IMR-90 (cell line): ENCODE measurements at regions not wholly inside any gene's neighbourhood (a gene's known extent, or its start where the extent isn't known, plus 50 kb on each side); places are given as distances from the start of the nearest gene placed in this dataset.

Experiments
- ATAC-seq: fragments of 200-7000 bp; cut with Tn5 transposase; 2 replicates; pipeline ENCODE4 v1.9.1; 2020; ENCODE audit warnings: low read depth, mild to moderate bottlenecking, moderate library complexity
- BruUV-seq: library from RNA; stranded (reverse); fragments of 400-500 nt; replicated peaks from 2 replicates; lab custom pipeline; 2021; lab: Mats Ljungman, UMichigan
- CTCF ChIA-PET: fragments of 300-600 bp; formaldehyde crosslinking; extraction: SDS; loops from one replicate; lab custom pipeline; 2021; ENCODE audit warnings: antibody characterized with exemption; lab: Yijun Ruan, JAX
- POLR2A ChIA-PET: fragments of 300-600 bp; sonication (Branson Sonifier 250); formaldehyde crosslinking; loops from one replicate; lab custom pipeline; 2022; ENCODE audit warnings: antibody characterized with exemption; ENCODE audit not compliant: unreplicated experiment; lab: Charles Lee
- DNase-seq: peaks from one replicate; pipeline ENCODE4 v3.0.0; 2013
- H2AFZ ChIP-seq: replicated peaks from 2 replicates; pipeline ENCODE3; 2013; ENCODE audit warnings: low read length, mild to moderate bottlenecking; ENCODE audit not compliant: poor library complexity
- H2AK5ac ChIP-seq: 2 replicates; pipeline ENCODE4 v1.6.1; 2013; ENCODE audit warnings: low read depth, low read length, inconsistent platforms
- H2AK9ac ChIP-seq: replicated peaks from 2 replicates; pipeline ENCODE3; 2013; ENCODE audit warnings: mild to moderate bottlenecking, low read depth, low read length, moderate library complexity; ENCODE audit not compliant: poor library complexity
- H2BK120ac ChIP-seq: 2 replicates; pipeline ENCODE4 v1.6.1; 2013; ENCODE audit warnings: low read depth, low read length, inconsistent platforms
- H2BK15ac ChIP-seq: 3 replicates; pipeline ENCODE4 v1.6.1; 2013; ENCODE audit warnings: low read depth, low read length, inconsistent platforms
- H2BK20ac ChIP-seq: 2 replicates; pipeline ENCODE4 v1.6.1; 2013; ENCODE audit warnings: low read depth, mild to moderate bottlenecking, inconsistent platforms, low read length, moderate library complexity
- H2BK5ac ChIP-seq: 2 replicates; pipeline ENCODE4 v1.6.1; 2013; ENCODE audit warnings: mild to moderate bottlenecking, low read depth, low read length, inconsistent platforms; ENCODE audit not compliant: poor library complexity, severe bottlenecking
- H3K14ac ChIP-seq: replicated peaks from 2 replicates; pipeline ENCODE4 v1.6.1; 2013; ENCODE audit warnings: low read depth, low read length, inconsistent platforms
- H3K18ac ChIP-seq: 2 replicates; pipeline ENCODE4 v1.6.1; 2013; ENCODE audit warnings: low read depth, low read length, control low read depth
- H3K23ac ChIP-seq: 2 replicates; pipeline ENCODE4 v1.6.1; 2013; ENCODE audit warnings: low read depth, low read length, inconsistent platforms
- H3K27ac ChIP-seq: 2 replicates; pipeline ENCODE4 v1.5.1; 2013; ENCODE audit warnings: mild to moderate bottlenecking, control low read depth, low read length; ENCODE audit not compliant: insufficient read depth
- H3K27me3 ChIP-seq: 2 replicates; pipeline ENCODE4 v1.6.1; 2013; ENCODE audit warnings: low read length; ENCODE audit not compliant: control insufficient read depth, insufficient read depth
- H3K36me3 ChIP-seq: 2 replicates; pipeline ENCODE4 v1.6.1; 2013; ENCODE audit warnings: low read length, mixed read lengths; ENCODE audit not compliant: control insufficient read depth, insufficient read depth
- H3K4ac ChIP-seq: 2 replicates; pipeline ENCODE4 v1.6.1; 2013; ENCODE audit warnings: low read depth, low read length, inconsistent platforms
- H3K4me1 ChIP-seq: 2 replicates; pipeline ENCODE4 v1.6.1; 2013; ENCODE audit warnings: low read length, mixed read lengths; ENCODE audit not compliant: control insufficient read depth, insufficient read depth
- H3K4me2 ChIP-seq: 2 replicates; pipeline ENCODE4 v1.6.1; 2013; ENCODE audit warnings: low read depth, mild to moderate bottlenecking, control low read depth, low read length, moderate library complexity
- H3K4me3 ChIP-seq: 2 replicates; pipeline ENCODE4 v1.5.1; 2013; ENCODE audit warnings: low read depth, mild to moderate bottlenecking, control low read depth, low read length, moderate library complexity; ENCODE audit not compliant: insufficient read depth
- H3K56ac ChIP-seq: 2 replicates; pipeline ENCODE4 v1.6.1; 2013; ENCODE audit warnings: low read length, inconsistent platforms; ENCODE audit not compliant: insufficient read depth; ENCODE audit errors: extremely low read depth
- H3K79me1 ChIP-seq, 2 experiments: 2 replicates each; pipeline ENCODE4 v1.6.1; 2013; ENCODE audit warnings: low read length in 2 of 2, inconsistent platforms in 1 of 2, low read depth in 1 of 2
- H3K9ac ChIP-seq: 2 replicates; pipeline ENCODE4 v1.6.1; 2013; ENCODE audit warnings: low read depth, low read length, control low read depth
- H3K9me1 ChIP-seq: 2 replicates; pipeline ENCODE4 v1.6.1; 2013; ENCODE audit warnings: low read length, inconsistent platforms; ENCODE audit not compliant: insufficient read depth
- H3K9me3 ChIP-seq: 2 replicates; pipeline ENCODE4 v1.6.1; 2013; ENCODE audit warnings: low read length; ENCODE audit not compliant: control insufficient read depth, insufficient read depth
- H4K20me1 ChIP-seq: 2 replicates; pipeline ENCODE4 v1.6.1; 2013; ENCODE audit warnings: low read length, inconsistent platforms; ENCODE audit not compliant: insufficient read depth
- H4K5ac ChIP-seq: 2 replicates; pipeline ENCODE4 v1.6.1; 2013; ENCODE audit warnings: mild to moderate bottlenecking, low read depth, low read length, control low read depth
- H4K8ac ChIP-seq, 2 experiments: 2 replicates each; pipeline ENCODE4 v1.6.1; 2013; ENCODE audit warnings: low read depth in 2 of 2, low read length in 2 of 2, control low read depth in 1 of 2, inconsistent platforms in 1 of 2
- H4K91ac ChIP-seq: 2 replicates; pipeline ENCODE4 v1.6.1; 2013; ENCODE audit warnings: low read depth, low read length, inconsistent platforms; ENCODE audit not compliant: insufficient read depth
- CHD1 ChIP-seq: IDR thresholded peaks from 2 replicates; pipeline ENCODE4 v1.6.1; 2012; ENCODE audit warnings: low read depth, low read length, improper control_type of control experiment
- ELK1 ChIP-seq: fragments of 150-350 bp; IDR thresholded peaks from 2 replicates; pipeline ENCODE4 v1.6.1; 2016; ENCODE audit warnings: low read depth, mild to moderate bottlenecking, low read length, moderate library complexity, borderline replicate concordance
- MAZ ChIP-seq: IDR thresholded peaks from 2 replicates; pipeline ENCODE4 v1.6.1; 2012; ENCODE audit warnings: low read depth, mild to moderate bottlenecking, low read length, improper control_type of control experiment, moderate library complexity, borderline replicate concordance
- RFX5 ChIP-seq: IDR thresholded peaks from 2 replicates; pipeline ENCODE4 v1.8.0; 2012; ENCODE audit warnings: low read depth, mild to moderate bottlenecking, low read length, moderate library complexity
- WGBS, 2 experiments: methylation state at CpG; one replicate each; pipeline versions ENCODE4 v1.1.5 to v1.1.7; 2013; ENCODE audit warnings: missing lambda C conversion rate in 2 of 2; ENCODE audit not compliant: insufficient read length in 1 of 2; ENCODE audit errors: extremely low coverage in 2 of 2; 5-methylcytosine and 5-hydroxymethylcytosine counted together
- dilution Hi-C: fragments of 300-500 bp; cut with HindIII; formaldehyde crosslinking; loops from one replicate; pipeline ENCODE4 v1.14.3; 2018; ENCODE audit warnings: low sequenced_read_pairs; ENCODE audit not compliant: unreplicated experiment
- in situ Hi-C: fragments of 300-500 bp; cut with MboI; formaldehyde crosslinking; loops from 3 replicates; pipeline ENCODE4 v1.14.3; 2019; ENCODE audit warnings: low sequenced_read_pairs, inconsistent platforms, mixed read lengths
- intact Hi-C: fragments of 100-400 bp; cut with micrococcal nuclease; formaldehyde crosslinking; loops from 2 replicates; pipeline ENCODE4 v1.10.0; 2022

GRCh38 chr2:33712674-33713073, 113.6 kb upstream of the FAM98A start:
- H3K4me3 ChIP-seq: no peak overlapping the region
- no peaks in the 10 kb centered on the region for H3K9me1 ChIP-seq
- H3K9me3 ChIP-seq: no peaks in the 10 kb centered on the region
- no peak for TF ChIP-seq ELK1
- no peak for TF ChIP-seq MAZ
- TF ChIP-seq CHD1: no peak
- no peak for TF ChIP-seq RFX5
- no peaks in the 10 kb centered on the region for H3K36me3 ChIP-seq
- peaks cover 1% of the 10 kb centered on the region; the same call in 1 of the 2 replicates for H3K4me1 ChIP-seq
- no peak overlapping the region for H3K4ac ChIP-seq
- H3K14ac ChIP-seq: no peak overlapping the region
- H3K23ac ChIP-seq: no peak overlapping the region
- no peak overlapping the region for H4K8ac ChIP-seq
- no peak overlapping the region for H3K9ac ChIP-seq
- H3K56ac ChIP-seq: no peak overlapping the region
- ATAC-seq (no peak), DNase-seq (no peak)
- no peak overlapping the region for H3K18ac ChIP-seq
- H2AK5ac ChIP-seq: no peak overlapping the region
- no peak overlapping the region for H2AK9ac ChIP-seq
- no peaks in the 10 kb centered on the region for H3K27me3 ChIP-seq
- no peak overlapping the region for H3K4me2 ChIP-seq
- no peaks in the 10 kb centered on the region for H3K79me1 ChIP-seq
- dilution Hi-C loops: no loop called here
- H4K5ac ChIP-seq: peak overlapping the region; percentile 35; the same call in 1 of the 2 replicates
- H2AFZ ChIP-seq: no peak overlapping the region
- no peak overlapping the region for H2BK15ac ChIP-seq
- ChIA-PET CTCF (no interaction called here), POLR2A (no interaction called here)
- no TSS peak for BruUV-seq
- H4K20me1 ChIP-seq: no peaks in the 10 kb centered on the region
- H2BK20ac ChIP-seq: no peak overlapping the region
- intact Hi-C loops: loop anchor here (5.0 kb wide), 1 partner anchor 75 kb away; no protein-coding TSS in a partner anchor
- H4K91ac ChIP-seq: no peak overlapping the region
- 40% methylated on average over 1 of the region's 3 CpGs; no CpG with 5 or more reads in 1 of the 2 experiments for WGBS, 2 experiments
- no peak overlapping the region for H3K27ac ChIP-seq
- no peak overlapping the region for H2BK5ac ChIP-seq
- in situ Hi-C loops: no loop called here
- no peak overlapping the region for H2BK120ac ChIP-seq
